ENCODE measurements at regions not wholly inside any gene's neighbourhood (a gene's known extent, or its start where the extent isn't known, plus 50 kb on each side); places are given as distances from the start of the nearest gene placed in this dataset.

DNA sequence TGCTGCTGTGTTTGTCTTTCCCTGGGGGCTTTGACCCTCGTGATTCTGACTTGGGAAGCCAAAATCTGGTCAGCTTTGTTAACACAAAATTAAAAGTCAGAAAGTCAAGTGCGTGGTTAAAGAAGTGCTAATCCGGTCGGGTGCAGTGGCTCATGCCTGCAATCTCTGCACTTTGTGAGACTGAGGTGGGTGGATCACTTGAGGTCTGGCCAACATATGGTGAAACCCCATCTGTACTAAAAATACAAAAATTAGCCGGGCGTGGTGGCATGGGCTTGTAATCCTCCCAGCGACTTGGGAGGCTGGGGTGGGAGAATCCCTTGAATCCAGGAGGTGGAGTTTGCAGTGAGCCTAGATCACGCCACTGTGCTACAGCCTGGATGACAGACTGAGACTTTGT is 844.6 kb downstream of the VRK1 start:
- H3K27ac ChIP-seq, result no peak overlapping the region
- TF ChIP-seq, protein P1, sequence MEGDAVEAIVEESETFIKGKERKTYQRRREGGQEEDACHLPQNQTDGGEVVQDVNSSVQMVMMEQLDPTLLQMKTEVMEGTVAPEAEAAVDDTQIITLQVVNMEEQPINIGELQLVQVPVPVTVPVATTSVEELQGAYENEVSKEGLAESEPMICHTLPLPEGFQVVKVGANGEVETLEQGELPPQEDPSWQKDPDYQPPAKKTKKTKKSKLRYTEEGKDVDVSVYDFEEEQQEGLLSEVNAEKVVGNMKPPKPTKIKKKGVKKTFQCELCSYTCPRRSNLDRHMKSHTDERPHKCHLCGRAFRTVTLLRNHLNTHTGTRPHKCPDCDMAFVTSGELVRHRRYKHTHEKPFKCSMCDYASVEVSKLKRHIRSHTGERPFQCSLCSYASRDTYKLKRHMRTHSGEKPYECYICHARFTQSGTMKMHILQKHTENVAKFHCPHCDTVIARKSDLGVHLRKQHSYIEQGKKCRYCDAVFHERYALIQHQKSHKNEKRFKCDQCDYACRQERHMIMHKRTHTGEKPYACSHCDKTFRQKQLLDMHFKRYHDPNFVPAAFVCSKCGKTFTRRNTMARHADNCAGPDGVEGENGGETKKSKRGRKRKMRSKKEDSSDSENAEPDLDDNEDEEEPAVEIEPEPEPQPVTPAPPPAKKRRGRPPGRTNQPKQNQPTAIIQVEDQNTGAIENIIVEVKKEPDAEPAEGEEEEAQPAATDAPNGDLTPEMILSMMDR (conservative IDR thresholded peaks at IDR 0.05), result no peak
- no peak for TF ChIP-seq ZFX (IDR thresholded peaks at IDR 0.05)

DNA sequence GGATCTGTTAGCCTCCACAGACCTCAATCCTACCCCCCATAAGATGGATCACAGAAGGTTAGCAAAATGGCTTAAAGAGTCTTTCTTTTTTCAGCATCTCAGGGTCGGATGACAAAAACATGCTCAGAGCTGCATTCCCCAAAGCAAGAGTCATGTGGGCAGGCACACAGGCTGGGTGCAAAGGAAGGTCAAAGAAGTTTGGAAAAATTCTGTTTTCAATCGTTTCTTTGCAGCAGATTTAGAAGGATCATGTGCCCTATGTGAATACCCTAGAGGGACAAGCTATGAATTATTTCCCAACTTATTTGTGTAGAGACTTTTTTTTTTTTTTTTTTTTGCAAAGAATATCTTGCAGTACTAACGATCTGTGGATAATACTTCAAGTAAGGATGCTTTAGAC is 845.4 kb downstream of the VRK1 start:
- no peak overlapping the region for H3K27ac ChIP-seq
- TF ChIP-seq, protein P1 (conservative IDR thresholded peaks at IDR 0.05), result no peak
- TF ChIP-seq ZFX (IDR thresholded peaks at IDR 0.05), result no peak

DNA sequence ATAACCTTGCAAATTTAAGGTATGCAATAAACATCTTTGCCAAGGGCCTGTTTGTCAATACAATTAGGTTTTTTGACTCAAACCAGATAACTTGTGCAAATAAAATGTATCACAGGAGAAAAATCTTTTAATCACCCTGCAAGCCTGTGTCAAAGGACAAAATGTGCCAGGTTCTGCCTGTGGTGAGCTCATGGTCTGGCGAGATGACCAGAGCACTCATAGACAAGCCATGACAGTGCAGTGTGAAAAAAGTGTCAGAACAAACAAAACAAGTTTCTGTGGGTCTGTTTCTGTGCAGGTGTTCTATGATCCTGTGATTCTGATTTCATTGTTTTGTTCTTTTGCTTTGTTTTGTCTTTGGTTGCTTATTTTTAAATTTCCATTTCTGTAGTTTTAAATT is 847.2 kb downstream of the VRK1 start:
- TF ChIP-seq, protein P1 (conservative IDR thresholded peaks at IDR 0.05), result no peak
- TF ChIP-seq ZFX (IDR thresholded peaks at IDR 0.05), result no peak

DNA sequence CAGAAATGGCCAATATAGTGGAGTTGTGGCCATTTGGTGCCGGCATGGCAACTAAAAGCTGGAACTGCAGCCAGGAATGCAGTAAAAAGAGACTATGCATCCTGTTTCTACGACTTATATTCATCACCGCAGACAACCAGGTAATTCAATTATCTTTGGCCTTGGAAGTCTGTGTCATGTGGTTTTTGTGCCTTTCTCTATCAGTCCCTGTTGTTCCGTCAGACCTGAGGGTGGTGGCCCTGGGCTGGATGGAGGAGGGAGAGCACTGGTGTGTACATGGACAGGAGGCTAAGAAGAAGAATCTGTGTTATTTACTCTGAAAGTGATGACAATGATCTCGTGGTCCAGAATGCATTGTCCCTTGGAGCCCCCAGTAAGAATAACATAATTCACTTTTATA is 852.6 kb downstream of the VRK1 start:
- no peak overlapping the region for H3K27ac ChIP-seq
- TF ChIP-seq, protein P1 (conservative IDR thresholded peaks at IDR 0.05), result no peak
- TF ChIP-seq ZFX (IDR thresholded peaks at IDR 0.05), result no peak

More for the DNA sequence above, 847.2 kb downstream of the VRK1 start:
- H3K27ac ChIP-seq, result no peak overlapping the region

DNA sequence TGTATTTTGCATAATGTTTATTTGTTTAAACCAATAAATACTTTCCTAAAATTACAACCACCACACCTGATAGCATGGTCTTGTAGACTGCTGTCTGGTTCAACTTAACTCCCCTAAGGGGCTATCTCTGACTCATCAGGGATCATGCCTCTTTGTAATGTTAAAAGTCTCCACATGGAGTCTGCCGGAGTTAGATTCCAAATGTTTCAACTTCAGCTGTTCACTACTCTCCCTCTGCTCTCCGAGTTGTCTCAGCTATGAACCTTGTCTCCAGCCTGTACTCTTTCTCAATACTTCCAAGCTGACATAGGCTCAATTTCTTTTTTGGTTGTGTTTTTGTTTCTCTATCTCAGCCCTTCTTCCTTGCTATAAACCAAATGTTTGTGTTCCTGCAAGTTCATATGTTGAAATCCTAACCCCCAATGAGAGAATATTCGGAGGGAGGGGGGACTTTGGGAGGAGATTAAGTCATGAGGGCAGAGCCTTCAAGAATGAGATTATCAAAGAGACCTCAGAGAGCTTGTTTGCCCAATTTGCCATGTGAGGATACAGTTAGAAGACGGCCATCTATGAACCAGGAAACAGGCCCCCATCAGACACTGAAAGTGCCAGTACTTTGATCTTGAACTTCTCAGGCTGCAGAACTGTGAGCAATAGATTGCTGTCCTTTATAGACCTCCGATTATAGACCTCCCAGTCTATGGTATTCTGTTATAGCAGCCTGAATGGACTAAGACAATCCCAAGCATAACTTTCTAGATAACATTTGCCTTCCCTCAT is 858.2 kb downstream of the VRK1 start:
- no peak for TF ChIP-seq ZFX (IDR thresholded peaks at IDR 0.05)
- TF ChIP-seq, protein P1 (conservative IDR thresholded peaks at IDR 0.05), result no peak
- H3K27ac ChIP-seq, result no peak overlapping the region

DNA sequence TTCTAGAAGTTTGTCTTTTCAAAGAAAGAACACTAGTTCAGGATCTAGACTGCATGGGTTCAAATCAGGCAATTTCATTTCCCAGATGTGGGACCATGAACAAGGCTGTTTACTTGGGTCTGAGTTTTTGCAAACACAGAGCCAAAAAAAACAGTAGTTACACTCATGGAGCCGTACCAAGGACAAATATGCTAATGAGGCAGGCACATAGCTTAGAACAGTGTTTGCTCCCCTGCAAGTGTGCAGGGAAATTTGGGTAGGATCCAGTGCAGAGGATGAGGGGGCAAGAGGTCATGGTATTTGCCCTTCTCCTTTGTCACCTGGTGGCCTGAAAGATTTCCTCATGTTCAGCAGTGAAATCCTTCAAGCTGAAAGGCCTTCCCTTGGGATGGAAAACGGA is 860.4 kb downstream of the VRK1 start:
- H3K27ac ChIP-seq, result no peak overlapping the region
- TF ChIP-seq, protein P1 (conservative IDR thresholded peaks at IDR 0.05), result no peak
- TF ChIP-seq ZFX (IDR thresholded peaks at IDR 0.05), result no peak

DNA sequence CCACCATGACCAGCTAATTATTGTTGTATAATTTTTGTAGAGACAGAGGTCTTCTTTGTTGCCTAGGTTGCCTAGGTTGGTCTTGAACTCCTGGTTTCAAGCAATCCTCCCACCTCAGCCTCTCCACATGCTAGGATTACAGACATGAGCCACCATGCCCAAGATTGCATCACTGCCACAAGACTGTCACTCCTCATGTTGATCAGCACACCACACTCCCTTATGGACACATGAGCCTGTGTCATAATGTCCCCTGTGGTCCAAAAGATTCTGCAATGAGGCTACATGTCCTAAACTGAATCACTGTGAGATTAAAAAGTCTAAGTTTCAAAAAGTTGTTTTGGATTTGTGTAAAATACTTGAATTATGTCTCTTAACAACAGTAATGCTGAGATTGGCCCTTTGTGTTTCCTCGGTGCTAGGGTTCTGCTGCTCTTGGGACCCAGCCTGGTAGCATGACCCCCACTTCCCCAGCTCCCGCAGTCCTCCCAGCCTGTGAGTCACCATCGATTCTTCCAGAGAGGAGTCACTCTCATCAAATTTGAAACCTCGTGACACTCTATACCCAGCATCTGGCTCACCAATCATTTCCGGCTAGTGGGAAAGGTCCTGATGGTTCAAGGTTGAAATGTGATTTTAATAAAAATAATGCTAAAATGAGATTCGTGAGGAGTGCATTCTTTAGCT is 890.9 kb downstream of the VRK1 start:
- TF ChIP-seq ZFX (IDR thresholded peaks at IDR 0.05), result no peak
- TF ChIP-seq, protein P1 (conservative IDR thresholded peaks at IDR 0.05), result no peak

More for the DNA sequence above, 890.9 kb downstream of the VRK1 start:
- no peak overlapping the region for H3K27ac ChIP-seq
